GM12865 (cell line): ENCODE measurements at regions not wholly inside any gene's neighbourhood (a gene's known extent, or its start where the extent isn't known, plus 50 kb on each side); places are given as distances from the start of the nearest gene placed in this dataset.

Source experiments
- DNase-seq: peaks from one replicate; pipeline ENCODE4 v3.0.0; 2010; ENCODE audit warnings: low read depth
- H3K4me3 ChIP-seq: 2 replicates; pipeline ENCODE4 v1.5.1; 2011; ENCODE audit warnings: mild to moderate bottlenecking, low read depth, low read length, control low read depth
- CTCF ChIP-seq: IDR thresholded peaks from 2 replicates; pipeline ENCODE4 v1.5.1; 2011; ENCODE audit warnings: low read length, control low read depth, low read depth, inconsistent platforms; ENCODE audit not compliant: insufficient read depth; ENCODE audit errors: missing control alignments

GRCh38 chr16:61413021-61413420 is 623.2 kb downstream of the CDH8 start:
- no peak for TF ChIP-seq CTCF
- no peak for DNase-seq
- no peak overlapping the region for H3K4me3 ChIP-seq

DNA sequence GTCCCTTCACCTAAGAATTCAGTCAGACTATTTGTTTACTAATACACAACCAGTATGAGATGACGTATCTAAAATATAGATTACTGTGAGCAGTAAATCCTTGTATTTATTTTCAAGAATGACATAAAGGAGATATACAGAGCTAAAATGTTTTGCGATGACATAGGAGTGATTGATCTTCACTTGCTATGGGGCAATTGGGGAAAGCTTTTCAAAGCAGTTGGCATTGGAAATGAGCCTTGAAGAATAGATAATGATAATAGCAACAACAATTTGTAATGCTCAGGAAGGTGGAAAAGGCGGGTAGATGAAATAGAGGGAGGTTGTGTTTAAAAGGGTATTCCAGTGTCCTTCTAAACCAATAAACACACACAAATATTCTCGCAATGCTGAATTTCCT is 623.7 kb downstream of the CDH8 start:
- no peak for DNase-seq
- no peak overlapping the region for H3K4me3 ChIP-seq
- no peak for TF ChIP-seq CTCF

DNA sequence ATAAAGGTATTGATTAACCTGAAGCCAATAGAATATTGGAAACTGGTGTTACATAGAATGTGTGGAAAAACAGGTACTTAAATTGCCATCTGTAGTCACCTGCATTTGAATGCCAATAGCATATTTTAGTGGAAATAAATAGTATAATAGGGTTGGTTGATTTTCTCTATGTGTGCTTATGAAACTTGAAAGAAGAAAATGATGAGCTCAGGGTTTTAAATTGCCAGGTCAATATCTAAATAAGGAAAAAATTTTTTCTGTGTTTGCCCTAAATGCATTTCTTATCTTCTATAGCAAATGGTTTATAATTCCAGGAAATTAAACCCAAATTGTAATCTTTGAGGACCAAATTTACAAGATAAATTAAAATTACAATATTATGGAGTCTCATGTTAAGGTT is 626.6 kb downstream of the CDH8 start:
- no peak for TF ChIP-seq CTCF
- no peak for DNase-seq
- H3K4me3 ChIP-seq, result no peak overlapping the region

- TF ChIP-seq CTCF, result no peak
- no peak for DNase-seq
- H3K4me3 ChIP-seq, result no peak overlapping the region
Measured at GRCh38 chr16:61403386-61403785, 632.9 kb downstream of the CDH8 start.

DNA sequence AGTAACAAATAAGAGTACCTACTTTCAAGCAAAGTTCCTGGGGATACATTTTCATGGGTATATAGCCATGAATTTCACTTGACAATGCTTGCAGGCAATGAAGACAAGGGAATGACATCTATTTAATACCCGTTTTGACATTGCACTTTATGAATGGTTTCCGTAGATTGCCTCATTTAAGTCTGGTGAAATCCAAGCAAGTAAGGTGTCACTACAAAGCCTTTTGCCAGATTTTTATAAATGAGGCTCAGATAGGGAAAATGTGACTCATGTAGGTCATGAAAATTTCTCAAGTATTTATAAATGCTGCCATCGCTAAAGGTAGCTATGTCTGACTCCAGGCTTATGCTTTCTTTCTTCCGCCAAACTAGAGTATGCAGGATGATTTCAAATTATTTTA is 644.3 kb downstream of the CDH8 start:
- H3K4me3 ChIP-seq, result no peak overlapping the region
- TF ChIP-seq CTCF, result no peak
- no peak for DNase-seq

DNA sequence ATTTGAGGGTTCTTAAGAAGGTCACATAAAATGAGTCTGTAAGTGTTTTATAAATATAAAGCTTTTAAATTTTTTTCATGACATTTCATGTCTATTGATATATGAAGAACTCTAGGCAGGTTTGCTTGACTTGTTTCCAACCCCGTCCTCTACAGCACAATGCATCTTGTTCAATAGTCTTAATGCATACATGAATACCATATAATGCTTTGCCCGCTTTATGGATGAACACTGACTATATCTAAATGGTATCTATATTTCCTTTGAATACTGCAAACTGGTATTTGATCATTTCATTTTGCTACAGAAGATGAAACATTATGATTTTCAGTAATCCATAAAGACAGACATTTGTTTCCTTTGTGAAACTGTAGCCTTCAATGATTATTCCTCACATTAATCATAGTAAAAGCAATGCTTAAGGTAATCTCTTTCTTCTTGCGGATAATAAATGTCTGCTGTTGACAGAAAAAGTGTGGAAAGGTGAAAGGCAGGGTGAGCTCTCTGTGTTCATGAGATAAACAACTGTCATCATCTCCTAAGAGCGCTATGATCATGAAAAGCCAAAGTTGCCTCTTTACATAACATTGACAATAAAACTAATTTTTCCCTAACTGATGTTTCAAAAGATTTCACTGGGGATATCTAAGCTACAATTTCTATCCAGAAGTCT is 645.1 kb downstream of the CDH8 start:
- H3K4me3 ChIP-seq, result no peak overlapping the region
- TF ChIP-seq CTCF, result no peak
- no peak for DNase-seq

DNA sequence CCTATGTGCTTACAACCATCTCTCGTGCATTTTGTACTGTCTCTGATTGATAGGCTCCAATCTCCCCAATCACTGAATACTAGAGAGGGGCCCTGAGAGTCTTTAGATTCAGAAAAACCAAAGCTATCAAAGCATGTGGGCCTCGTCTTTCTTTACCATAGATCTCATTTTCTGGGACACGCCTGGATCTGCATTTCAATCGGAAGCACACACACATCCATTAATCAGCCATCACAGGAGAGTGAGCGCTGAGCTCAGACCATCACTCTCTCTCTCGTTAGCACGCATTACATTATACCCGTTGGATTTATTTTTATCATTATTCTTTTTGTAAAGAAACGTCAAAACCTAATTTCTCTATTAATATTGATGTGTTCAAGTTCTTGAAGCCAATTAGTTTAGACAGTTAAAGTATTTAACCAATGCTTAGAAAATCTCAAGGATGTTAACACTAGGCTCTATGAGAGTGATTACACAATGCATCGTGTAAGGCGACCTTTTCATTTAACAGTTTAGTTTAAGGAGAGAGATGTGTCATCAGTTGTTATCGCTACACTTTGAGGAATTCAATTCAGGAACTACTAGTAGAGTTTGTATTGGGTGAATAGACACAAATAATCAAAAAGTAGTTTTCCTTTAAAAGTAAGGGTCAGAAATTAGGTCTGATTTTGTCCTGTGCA is 650.7 kb downstream of the CDH8 start:
- no peak for TF ChIP-seq CTCF
- no peak for DNase-seq
- H3K4me3 ChIP-seq, result no peak overlapping the region
